ENCODE measurements at regions not wholly inside any gene's neighbourhood (a gene's known extent, or its start where the extent isn't known, plus 50 kb on each side); places are given as distances from the start of the nearest gene placed in this dataset.

GRCh38 chr6:14235653-14236356 is 118.2 kb downstream of the CD83 start:
- Histone ChIP-seq H3K36me3 (ENCODE audit: control insufficient read depth, insufficient read depth, low read length) (no peaks in the 10 kb centered on the region), H3K9ac (ENCODE audit: insufficient read depth, low read length) (no peak overlapping the region), H3K27ac (ENCODE audit: insufficient read depth, low read length) (no peak overlapping the region), H3K4me3 (replicated peaks in 1 of 4; ENCODE audit: control extremely low read depth in 1 of 4, insufficient read depth in 1 of 4, low read depth in 3 of 4, low read length in 4 of 4) (no peak overlapping the region), H3K4me2 (ENCODE audit: extremely low read depth, insufficient read depth, low read length) (no peak overlapping the region), H2AFZ (ENCODE audit: low read length) (no peak overlapping the region), H3K79me2 (ENCODE audit: control insufficient read depth, insufficient read depth, low read length) (no peaks in the 10 kb centered on the region), H3K9me3 (ENCODE audit: control insufficient read depth, insufficient read depth, low read depth, low read length) (no peaks in the 10 kb centered on the region), H4K20me1 (ENCODE audit: control insufficient read depth, extremely low read depth, insufficient read depth, low read length) (no peaks in the 10 kb centered on the region), H3K27me3 (ENCODE audit: control insufficient read depth, insufficient read depth, low read length) (no peaks in the 10 kb centered on the region), H3K4me1 (ENCODE audit: control insufficient read depth, extremely low read depth, insufficient read depth, low read length) (no peaks in the 10 kb centered on the region)
- no peak for DNase-seq (ENCODE audit: low read depth in 2 of 2)
- no peak for TF ChIP-seq EZH2 (IDR thresholded peaks at IDR 0.05; ENCODE audit: low read length, missing control alignments)
- TF ChIP-seq CTCF (conservative IDR thresholded peaks at IDR 0.05 in 1 of 2, IDR thresholded peaks at IDR 0.05 in 1 of 2; ENCODE audit: low read depth in 1 of 2, low read length in 2 of 2), result no peak

GRCh38 chr6:14239097-14239496 is 121.5 kb downstream of the CD83 start:
- no peak for DNase-seq (ENCODE audit: low read depth in 2 of 2)
- TF ChIP-seq CTCF (conservative IDR thresholded peaks at IDR 0.05 in 1 of 2, IDR thresholded peaks at IDR 0.05 in 1 of 2; ENCODE audit: low read depth in 1 of 2, low read length in 2 of 2) (no peak), EZH2 (IDR thresholded peaks at IDR 0.05; ENCODE audit: low read length, missing control alignments) (no peak)
- no peak overlapping the region for H3K4me2 ChIP-seq (ENCODE audit: extremely low read depth, insufficient read depth, low read length)
- H3K36me3 ChIP-seq (ENCODE audit: control insufficient read depth, insufficient read depth, low read length), result no peaks in the 10 kb centered on the region
- no peaks in the 10 kb centered on the region for H3K9me3 ChIP-seq (ENCODE audit: control insufficient read depth, insufficient read depth, low read depth, low read length)
- H3K4me1 ChIP-seq (ENCODE audit: control insufficient read depth, extremely low read depth, insufficient read depth, low read length), result no peaks in the 10 kb centered on the region
- H3K9ac ChIP-seq (ENCODE audit: insufficient read depth, low read length), result no peak overlapping the region
- H3K27me3 ChIP-seq (ENCODE audit: control insufficient read depth, insufficient read depth, low read length), result no peaks in the 10 kb centered on the region
- H4K20me1 ChIP-seq (ENCODE audit: control insufficient read depth, extremely low read depth, insufficient read depth, low read length), result no peaks in the 10 kb centered on the region
- no peak overlapping the region for H2AFZ ChIP-seq (ENCODE audit: low read length)
- no peak overlapping the region for H3K4me3 ChIP-seq (replicated peaks in 1 of 4; ENCODE audit: control extremely low read depth in 1 of 4, insufficient read depth in 1 of 4, low read depth in 3 of 4, low read length in 4 of 4)
- no peak overlapping the region for H3K27ac ChIP-seq (ENCODE audit: insufficient read depth, low read length)
- no peaks in the 10 kb centered on the region for H3K79me2 ChIP-seq (ENCODE audit: control insufficient read depth, insufficient read depth, low read length)

GRCh38 chr6:14240411-14241166 is 123.0 kb downstream of the CD83 start:
- H3K27ac ChIP-seq (ENCODE audit: insufficient read depth, low read length), result no peak overlapping the region
- no peak overlapping the region for H3K9ac ChIP-seq (ENCODE audit: insufficient read depth, low read length)
- H3K36me3 ChIP-seq (ENCODE audit: control insufficient read depth, insufficient read depth, low read length), result no peaks in the 10 kb centered on the region
- no peak overlapping the region for H3K4me3 ChIP-seq (replicated peaks in 1 of 4; ENCODE audit: control extremely low read depth in 1 of 4, insufficient read depth in 1 of 4, low read depth in 3 of 4, low read length in 4 of 4)
- no peaks in the 10 kb centered on the region for H4K20me1 ChIP-seq (ENCODE audit: control insufficient read depth, extremely low read depth, insufficient read depth, low read length)
- TF ChIP-seq EZH2 (IDR thresholded peaks at IDR 0.05; ENCODE audit: low read length, missing control alignments) (no peak), CTCF (conservative IDR thresholded peaks at IDR 0.05 in 1 of 2, IDR thresholded peaks at IDR 0.05 in 1 of 2; ENCODE audit: low read depth in 1 of 2, low read length in 2 of 2) (no peak)
- no peak overlapping the region for H3K4me2 ChIP-seq (ENCODE audit: extremely low read depth, insufficient read depth, low read length)
- H3K79me2 ChIP-seq (ENCODE audit: control insufficient read depth, insufficient read depth, low read length), result no peaks in the 10 kb centered on the region
- no peaks in the 10 kb centered on the region for H3K27me3 ChIP-seq (ENCODE audit: control insufficient read depth, insufficient read depth, low read length)
- no peak for DNase-seq (ENCODE audit: low read depth in 2 of 2)
- H3K4me1 ChIP-seq (ENCODE audit: control insufficient read depth, extremely low read depth, insufficient read depth, low read length), result no peaks in the 10 kb centered on the region
- H2AFZ ChIP-seq (ENCODE audit: low read length), result no peak overlapping the region
- no peaks in the 10 kb centered on the region for H3K9me3 ChIP-seq (ENCODE audit: control insufficient read depth, insufficient read depth, low read depth, low read length)
